Ectodermal cell (in vitro differentiated cells): ENCODE measurements at regions not wholly inside any gene's neighbourhood (a gene's known extent, or its start where the extent isn't known, plus 50 kb on each side); places are given as distances from the start of the nearest gene placed in this dataset.

Source experiments
- H3K27ac ChIP-seq: 2 replicates; pipeline ENCODE4 v1.7.0; 2013; ENCODE audit warnings: mild to moderate bottlenecking, low read depth, low read length; ENCODE audit not compliant: insufficient read depth, poor library complexity, severe bottlenecking
- H3K27me3 ChIP-seq: 2 replicates; pipeline ENCODE4 v1.7.0; 2013; ENCODE audit warnings: mild to moderate bottlenecking, low read length; ENCODE audit not compliant: insufficient read depth, control insufficient read depth, poor library complexity, severe bottlenecking
- H3K36me3 ChIP-seq: one replicate; pipeline ENCODE4 v1.7.0; 2013; ENCODE audit warnings: low read length; ENCODE audit not compliant: control insufficient read depth, insufficient read depth
- H3K4me1 ChIP-seq: one replicate; pipeline ENCODE4 v1.7.0; 2013; ENCODE audit warnings: low read length; ENCODE audit not compliant: control insufficient read depth, insufficient read depth
- H3K4me3 ChIP-seq: 2 replicates; pipeline ENCODE4 v1.7.0; 2013; ENCODE audit warnings: low read depth, low read length, control low read depth; ENCODE audit not compliant: insufficient read depth
- H3K9me3 ChIP-seq: 2 replicates; pipeline ENCODE4 v1.7.0; 2013; ENCODE audit warnings: mild to moderate bottlenecking, low read length, moderate library complexity; ENCODE audit not compliant: control insufficient read depth
- WGBS, 2 experiments: methylation state at CpG; one replicate each; pipeline ENCODE4 v1.1.7; 2013; ENCODE audit warnings: missing lambda C conversion rate in 2 of 2; 5-methylcytosine and 5-hydroxymethylcytosine counted together

DNA sequence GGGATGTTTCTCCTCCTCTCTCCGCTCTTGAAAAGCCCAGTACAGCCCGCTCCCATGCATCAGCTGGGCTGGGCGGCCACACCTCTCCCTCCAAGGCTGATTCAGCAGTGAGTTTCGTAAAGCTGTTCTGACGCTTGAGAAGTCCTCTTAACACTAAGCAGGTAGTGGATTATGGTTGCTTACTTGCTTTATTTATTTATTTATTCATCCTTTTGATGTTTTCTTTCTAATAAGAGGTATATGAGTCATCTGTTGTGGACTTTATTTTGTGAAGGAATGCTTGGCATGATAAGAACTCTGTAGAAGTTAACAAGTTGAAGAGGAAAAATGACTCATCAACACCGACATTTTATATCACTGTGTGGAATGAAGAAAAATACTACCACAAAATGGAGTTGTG lies 285.0 kb downstream of the SQOR start:
- H3K4me1 ChIP-seq, result no peaks in the 10 kb centered on the region
- no peaks in the 10 kb centered on the region for H3K9me3 ChIP-seq
- H3K27me3 ChIP-seq, result no peaks in the 10 kb centered on the region
- 91 to 92% methylated on average over 6 of the region's 6 CpGs for WGBS, 2 experiments
- no peak overlapping the region for H3K27ac ChIP-seq
- H3K36me3 ChIP-seq, result no peaks in the 10 kb centered on the region
- no peak overlapping the region for H3K4me3 ChIP-seq

- H3K4me3 ChIP-seq, result no peak overlapping the region
- H3K36me3 ChIP-seq, result no peaks in the 10 kb centered on the region
- no peaks in the 10 kb centered on the region for H3K27me3 ChIP-seq
- H3K4me1 ChIP-seq, result no peaks in the 10 kb centered on the region
- no peaks in the 10 kb centered on the region for H3K9me3 ChIP-seq
- WGBS, 2 experiments, result 81 to 87% methylated on average over 4 of the region's 4 CpGs
- H3K27ac ChIP-seq, result no peak overlapping the region
These were observed 286.5 kb downstream of the SQOR start for GRCh38 chr15:45921376-45921775.

DNA sequence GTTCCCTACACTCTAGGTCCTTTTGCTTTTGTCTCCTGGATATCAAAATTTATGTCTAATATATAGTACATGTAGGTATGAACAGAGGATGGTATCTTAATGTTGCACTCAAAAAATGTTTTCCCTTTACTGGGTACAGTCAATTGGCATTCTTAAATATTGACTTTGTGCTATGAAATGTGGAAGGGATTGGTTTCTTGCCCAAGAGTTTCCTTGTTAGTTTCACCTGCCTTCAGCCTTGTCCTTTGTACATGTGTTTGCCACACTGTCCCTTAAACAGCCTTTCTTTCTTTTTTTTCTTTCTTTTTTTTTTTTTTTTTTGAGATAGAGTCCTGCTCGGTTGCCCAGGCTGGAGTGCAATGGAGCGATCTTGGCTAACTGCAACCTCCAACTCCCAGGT lies 287.1 kb downstream of the SQOR start:
- H3K4me3 ChIP-seq, result no peak overlapping the region
- WGBS, 2 experiments, result 97 to 100% methylated on average over 2 of the region's 2 CpGs
- no peaks in the 10 kb centered on the region for H3K27me3 ChIP-seq
- no peak overlapping the region for H3K27ac ChIP-seq
- H3K36me3 ChIP-seq, result no peaks in the 10 kb centered on the region
- H3K4me1 ChIP-seq, result no peaks in the 10 kb centered on the region
- no peaks in the 10 kb centered on the region for H3K9me3 ChIP-seq

GRCh38 chr15:45941367-45941766 lies 306.5 kb downstream of the SQOR start:
- Histone ChIP-seq H3K27ac (no peak overlapping the region), H3K9me3 (no peaks in the 10 kb centered on the region), H3K4me1 (no peaks in the 10 kb centered on the region), H3K27me3 (no peaks in the 10 kb centered on the region), H3K4me3 (no peak overlapping the region), H3K36me3 (no peaks in the 10 kb centered on the region)
- WGBS, 2 experiments, result 96 to 98% methylated on average over 5 of the region's 5 CpGs

GRCh38 chr15:45943240-45943639 lies 308.4 kb downstream of the SQOR start:
- H3K27me3 ChIP-seq, result no peaks in the 10 kb centered on the region
- H3K27ac ChIP-seq, result no peak overlapping the region
- H3K36me3 ChIP-seq, result no peaks in the 10 kb centered on the region
- WGBS, 2 experiments, result 87 to 96% methylated on average over 4 of the region's 4 CpGs
- no peaks in the 10 kb centered on the region for H3K9me3 ChIP-seq
- no peak overlapping the region for H3K4me3 ChIP-seq
- H3K4me1 ChIP-seq, result peaks cover 8% of the 10 kb centered on the region

DNA sequence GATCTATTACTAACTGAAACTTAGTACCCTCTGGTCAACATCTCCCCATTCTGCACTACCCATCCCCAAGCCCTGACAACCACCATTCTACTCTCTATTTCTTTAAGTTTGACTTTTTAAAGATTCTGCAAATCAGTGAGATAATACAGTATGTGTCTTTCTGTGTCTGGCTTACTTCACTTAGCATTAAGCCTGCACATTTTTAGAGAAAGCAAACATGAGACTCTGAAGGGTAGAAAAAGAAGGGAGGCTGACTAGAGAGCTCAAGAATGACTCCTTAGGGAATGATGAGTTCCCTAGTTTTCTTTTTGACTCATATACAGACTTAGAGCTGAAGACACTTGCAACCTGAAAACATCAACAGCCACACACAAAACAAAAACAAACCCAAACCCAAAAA lies 311.3 kb downstream of the SQOR start:
- no peaks in the 10 kb centered on the region for H3K36me3 ChIP-seq
- H3K9me3 ChIP-seq, result no peaks in the 10 kb centered on the region
- H3K27me3 ChIP-seq, result no peaks in the 10 kb centered on the region
- H3K4me1 ChIP-seq, result peaks cover 9% of the 10 kb centered on the region
- no peak overlapping the region for H3K27ac ChIP-seq
- H3K4me3 ChIP-seq, result no peak overlapping the region

DNA sequence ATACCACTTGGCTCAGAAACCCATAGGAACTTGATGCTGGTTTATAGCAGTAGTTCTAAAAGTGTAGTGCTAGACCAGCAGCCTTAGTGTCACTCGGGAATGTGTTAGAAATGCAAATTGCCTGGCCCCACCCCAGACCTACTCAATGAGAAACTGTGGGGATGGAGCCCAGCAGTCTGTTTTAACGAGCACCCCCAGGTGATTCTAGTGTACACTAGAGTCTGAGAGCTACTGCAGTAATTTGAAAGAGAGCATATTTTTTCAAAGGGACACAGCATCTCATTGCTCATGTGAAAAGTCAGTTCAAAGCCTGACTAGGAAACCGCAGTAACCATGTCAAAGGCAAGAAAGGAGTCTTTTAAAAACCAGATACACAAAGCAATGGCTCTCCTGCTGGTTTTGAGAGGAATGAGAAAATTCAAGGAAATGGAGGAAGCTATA lies 313.4 kb downstream of the SQOR start:
- Histone ChIP-seq H3K9me3 (no peaks in the 10 kb centered on the region), H3K27ac (no peak overlapping the region), H3K36me3 (no peaks in the 10 kb centered on the region), H3K4me1 (peaks cover 9% of the 10 kb centered on the region), H3K27me3 (no peaks in the 10 kb centered on the region), H3K4me3 (no peak overlapping the region)
- WGBS, 2 experiments, result 13 to 24% methylated on average over 3 of the region's 3 CpGs

DNA sequence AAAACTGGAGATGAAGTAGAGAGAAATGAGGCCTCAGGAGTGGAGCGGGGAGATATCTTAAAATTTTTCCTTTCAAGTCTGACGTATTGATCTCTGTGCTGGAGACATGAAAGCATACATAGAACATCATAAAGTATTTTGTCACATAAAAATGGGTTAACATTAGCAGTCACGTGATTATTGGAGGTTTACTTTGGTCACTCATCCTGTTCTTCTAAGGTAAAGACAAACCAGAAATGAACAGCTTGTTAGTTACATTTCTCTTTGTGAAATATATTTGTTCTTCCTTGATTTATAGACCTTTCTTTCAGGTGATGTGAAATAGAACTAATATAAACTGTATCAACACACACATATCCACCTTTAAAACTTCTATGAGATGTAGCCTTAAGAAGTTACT lies 324.1 kb downstream of the SQOR start:
- no peaks in the 10 kb centered on the region for H3K27me3 ChIP-seq
- no peak overlapping the region for H3K4me3 ChIP-seq
- WGBS, 2 experiments, result 95 to 97% methylated on average over 2 to 3 of the region's 3 CpGs
- no peaks in the 10 kb centered on the region for H3K36me3 ChIP-seq
- H3K9me3 ChIP-seq, result no peaks in the 10 kb centered on the region
- H3K4me1 ChIP-seq, result no peaks in the 10 kb centered on the region
- no peak overlapping the region for H3K27ac ChIP-seq

GRCh38 chr15:45962733-45963132 lies 327.9 kb downstream of the SQOR start:
- Histone ChIP-seq H3K27me3 (no peaks in the 10 kb centered on the region), H3K4me1 (no peaks in the 10 kb centered on the region), H3K4me3 (no peak overlapping the region), H3K27ac (no peak overlapping the region), H3K9me3 (no peaks in the 10 kb centered on the region), H3K36me3 (no peaks in the 10 kb centered on the region)
- 90 to 95% methylated on average over 2 to 3 of the region's 3 CpGs for WGBS, 2 experiments

DNA sequence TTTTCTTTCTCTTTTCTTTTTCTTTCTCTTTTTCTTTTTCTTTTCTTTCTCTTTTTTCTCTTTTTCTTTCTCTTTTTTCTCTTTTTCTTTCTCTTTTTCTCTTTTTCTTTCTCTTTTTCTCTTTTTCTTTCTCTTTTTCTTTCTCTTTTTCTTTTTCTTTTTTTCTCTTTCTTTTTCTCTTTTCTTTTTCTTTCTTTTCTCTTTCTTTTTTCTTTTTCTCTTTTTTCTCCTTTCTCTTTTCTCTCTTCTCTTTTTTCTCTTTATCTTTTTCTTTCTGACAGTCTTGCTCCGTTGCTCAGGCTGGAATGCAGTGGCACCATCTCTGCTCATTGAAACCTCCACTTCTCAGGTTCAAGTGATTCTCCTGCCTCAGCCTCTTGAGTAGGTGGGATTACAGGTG lies 335.7 kb downstream of the SQOR start:
- WGBS, 2 experiments, result 76 to 93% methylated on average over 1 of the region's 1 CpG
- no peaks in the 10 kb centered on the region for H3K27me3 ChIP-seq
- no peaks in the 10 kb centered on the region for H3K9me3 ChIP-seq
- H3K4me3 ChIP-seq, result no peak overlapping the region
- H3K27ac ChIP-seq, result no peak overlapping the region
- H3K4me1 ChIP-seq, result no peaks in the 10 kb centered on the region
- H3K36me3 ChIP-seq, result no peaks in the 10 kb centered on the region

DNA sequence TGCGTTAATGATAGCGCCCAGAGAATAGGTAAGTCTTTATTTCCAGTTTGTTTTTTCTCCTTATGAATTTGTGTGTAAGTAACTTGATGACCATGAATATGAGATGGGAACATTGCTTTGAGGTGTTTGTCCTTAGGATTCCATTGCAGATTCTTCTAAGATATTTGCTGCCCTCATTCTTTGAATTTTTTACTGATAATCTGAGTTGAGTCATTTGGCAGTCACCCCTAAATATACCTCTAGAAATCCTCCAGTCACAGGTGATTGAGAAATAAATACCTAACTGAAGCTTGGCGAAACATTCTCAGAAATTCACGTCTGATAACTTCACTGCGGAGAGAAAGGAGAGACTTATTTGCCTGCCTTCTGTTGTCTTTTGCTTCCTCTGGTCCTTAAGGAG lies 345.5 kb downstream of the SQOR start:
- Histone ChIP-seq H3K9me3 (no peaks in the 10 kb centered on the region), H3K4me3 (no peak overlapping the region), H3K27me3 (no peaks in the 10 kb centered on the region), H3K27ac (no peak overlapping the region), H3K4me1 (no peaks in the 10 kb centered on the region), H3K36me3 (no peaks in the 10 kb centered on the region)
- 87 to 88% methylated on average over 5 of the region's 5 CpGs for WGBS, 2 experiments
